Glomerular visceral epithelial cell (primary cell): ENCODE measurements at regions not wholly inside any gene's neighbourhood (a gene's known extent, or its start where the extent isn't known, plus 50 kb on each side); places are given as distances from the start of the nearest gene placed in this dataset.
"Not testable (repeated sequence)": the region's sequence is repeated elsewhere in the genome, so short reads cannot be mapped to it uniquely, and the experiment has no call there.

Experiments used
- DNase-seq: peaks from one replicate; pipeline ENCODE4 v3.0.0-alpha.2; 2016; ENCODE audit errors: extremely low spot score

DNA sequence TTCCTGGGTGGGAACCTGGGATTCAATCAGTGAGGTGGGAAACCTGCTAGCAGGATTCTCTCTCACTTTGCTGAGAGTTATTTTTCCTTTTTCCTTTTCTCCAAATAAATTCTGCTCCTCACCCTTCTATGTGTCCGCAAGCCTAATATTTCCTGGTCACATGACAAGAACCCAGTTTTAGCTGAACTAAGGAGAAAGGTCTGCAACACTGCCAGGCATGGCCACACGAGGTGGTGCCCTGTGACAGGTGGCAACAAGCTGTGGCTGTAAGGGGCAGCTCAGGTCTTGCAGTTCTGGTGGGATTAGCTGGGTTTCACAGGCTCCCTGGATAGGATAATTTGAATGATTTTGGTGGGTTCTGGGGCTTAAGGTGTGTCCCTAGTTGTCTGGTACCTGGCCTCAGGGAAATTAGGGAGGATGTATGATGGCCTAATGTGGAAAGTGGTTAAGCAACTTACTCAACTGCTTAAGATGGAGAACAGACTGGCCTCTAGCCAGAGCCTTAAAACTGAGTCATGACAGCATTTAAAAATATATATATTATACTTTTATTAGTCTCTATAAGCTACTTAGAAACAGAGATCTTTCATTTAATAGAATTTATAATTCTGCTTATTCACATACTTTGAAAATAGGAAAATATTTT is 215.0 kb downstream of the IL15 start:
- no peak for DNase-seq

- DNase-seq = peak; percentile 20
Observed at GRCh38 chr4:141853091-141853764, 216.8 kb downstream of the IL15 start.

DNA sequence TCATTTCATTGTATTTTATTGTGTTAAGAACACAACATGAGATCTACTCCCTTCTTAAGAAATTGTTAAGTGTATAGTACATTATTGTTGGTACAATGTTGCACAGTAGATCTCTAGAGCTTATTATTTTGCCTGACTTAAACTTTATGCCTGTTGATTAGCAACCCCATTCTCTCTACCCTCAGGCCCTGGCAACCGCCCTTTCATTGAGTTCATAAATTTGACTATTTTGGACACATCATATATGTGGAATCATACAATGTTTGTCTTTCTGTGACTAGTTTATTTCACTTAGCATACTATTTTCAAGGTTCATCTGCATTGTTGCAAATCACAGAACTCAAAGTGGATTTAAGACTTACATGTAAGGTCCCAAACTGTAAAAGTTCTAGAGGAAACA is 222.1 kb downstream of the IL15 start:
- no peak for DNase-seq

- DNase-seq = no peak
Observed at GRCh38 chr4:141860974-141861373, 224.6 kb downstream of the IL15 start.

DNA sequence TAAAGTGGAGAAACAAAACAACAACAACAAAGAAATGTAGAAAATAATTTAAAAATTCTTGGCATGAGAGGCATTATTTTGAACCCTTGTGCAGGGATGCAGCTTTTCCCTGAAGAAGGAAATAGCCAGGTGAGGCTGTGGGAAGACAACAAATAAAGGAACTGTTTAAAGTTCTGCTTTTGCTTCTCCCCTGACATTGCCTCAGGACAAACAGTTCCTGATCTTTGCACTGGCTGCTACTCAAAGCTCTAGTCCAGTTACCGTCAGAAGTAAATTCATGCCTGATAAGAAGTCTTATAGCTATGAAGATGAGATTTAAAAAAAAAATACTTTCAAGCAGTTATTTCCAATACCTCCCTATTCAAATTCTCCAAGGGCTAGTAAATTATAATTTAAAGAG is 233.8 kb downstream of the IL15 start:
- no peak for DNase-seq

- no peak for DNase-seq
Observed at GRCh38 chr4:141871086-141871770, 234.8 kb downstream of the IL15 start.

- not testable (repeated sequence) for DNase-seq
Observed at GRCh38 chr4:141882650-141883049, 246.3 kb downstream of the IL15 start.

DNA sequence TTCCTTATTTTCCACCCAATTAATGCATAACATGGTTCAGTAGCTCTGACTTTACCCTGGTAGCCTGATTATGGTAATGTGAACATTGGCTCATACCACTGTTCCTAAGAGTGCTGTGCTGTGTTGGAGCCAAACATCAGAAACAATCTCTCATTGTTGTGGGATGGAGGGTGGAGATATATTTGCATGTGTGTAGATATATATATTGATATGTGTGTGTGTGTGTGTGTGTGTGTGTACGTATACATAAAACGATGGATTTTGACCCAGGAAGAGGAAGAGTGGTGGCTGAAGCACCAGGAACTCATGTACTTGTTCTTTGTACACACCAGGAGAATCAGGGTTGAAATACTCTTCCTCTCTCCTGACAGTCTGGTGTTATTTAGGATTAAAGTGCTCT is 247.7 kb downstream of the IL15 start:
- no peak for DNase-seq

GRCh38 chr4:141885112-141885511 is 248.7 kb downstream of the IL15 start:
- DNase-seq = no peak

- no peak for DNase-seq
Observed at GRCh38 chr4:141890279-141890678, 253.9 kb downstream of the IL15 start.

- DNase-seq = no peak
Observed at GRCh38 chr4:141891260-141892120, 255.1 kb downstream of the IL15 start.

GRCh38 chr4:141896687-141897086 is 260.3 kb downstream of the IL15 start:
- DNase-seq = no peak

DNA sequence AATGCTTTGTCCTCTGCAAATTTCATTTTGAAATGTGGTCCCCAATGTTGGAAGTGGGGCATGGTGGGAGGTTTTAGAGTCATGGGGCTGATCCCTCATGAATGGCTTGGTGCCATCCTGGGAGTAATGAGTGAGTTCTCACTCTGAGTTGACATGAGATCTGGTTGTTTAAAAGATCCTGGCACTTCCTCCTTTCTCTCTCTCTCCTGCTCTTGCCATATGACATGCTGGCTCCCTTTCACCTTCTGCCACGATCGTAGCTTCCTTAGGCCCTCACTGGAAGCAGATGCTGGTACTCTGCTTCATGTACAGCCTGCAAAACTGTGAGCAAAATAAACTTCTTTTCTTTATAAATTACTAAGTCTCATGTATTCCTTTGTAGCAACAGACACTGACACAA is 262.0 kb downstream of the IL15 start:
- no peak for DNase-seq

- no peak for DNase-seq
Observed at GRCh38 chr4:141899103-141899502, 262.7 kb downstream of the IL15 start.

GRCh38 chr4:141899541-141899940 is 263.2 kb downstream of the IL15 start:
- DNase-seq = no peak

GRCh38 chr4:141900856-141901255 is 264.5 kb downstream of the IL15 start:
- DNase-seq = no peak

GRCh38 chr4:141905751-141906150 is 269.4 kb downstream of the IL15 start:
- peak; percentile 23 for DNase-seq

GRCh38 chr4:141909541-141909940 is 273.2 kb downstream of the IL15 start:
- no peak for DNase-seq

DNA sequence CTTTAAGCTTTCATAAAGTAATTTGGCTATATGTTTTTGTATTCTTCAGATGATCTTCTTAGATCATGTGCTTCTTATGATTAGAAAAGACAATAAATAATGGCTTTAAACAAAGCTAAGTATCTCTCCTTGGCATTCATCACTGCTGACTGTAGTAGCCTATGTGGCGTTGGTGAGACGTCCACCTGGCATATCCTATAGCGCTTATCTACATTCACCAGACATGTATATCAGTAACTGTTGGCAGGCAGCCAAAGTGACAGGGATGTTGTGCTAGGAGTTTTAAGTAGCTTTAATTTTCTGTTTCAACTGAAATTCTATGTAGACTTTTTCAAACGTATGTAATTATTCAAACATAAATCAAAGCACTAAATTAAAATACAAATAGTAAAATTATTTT is 276.4 kb downstream of the IL15 start:
- no peak for DNase-seq

GRCh38 chr4:141913928-141914327 is 277.5 kb downstream of the IL15 start:
- DNase-seq = no peak

DNA sequence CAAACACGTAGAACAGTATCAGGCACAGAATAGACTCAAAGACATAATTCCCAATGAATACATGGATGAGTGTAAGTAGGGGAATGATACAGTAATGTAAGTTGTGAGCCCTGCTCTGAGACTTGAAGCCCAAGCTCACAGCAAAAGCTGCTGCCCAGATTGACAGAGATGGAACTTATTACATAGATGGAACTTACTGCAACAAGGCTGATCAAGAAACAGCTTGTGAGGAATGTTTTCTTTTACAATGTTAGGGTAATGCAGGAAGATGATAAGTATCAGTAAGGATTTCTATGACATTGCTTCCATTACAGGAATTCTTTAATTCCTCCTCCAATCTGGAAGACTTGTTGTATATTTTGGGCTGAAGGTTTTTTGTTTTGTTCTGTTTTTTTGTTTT is 278.4 kb downstream of the IL15 start:
- no peak for DNase-seq

GRCh38 chr4:141919649-141920048 is 283.3 kb downstream of the IL15 start:
- peak; percentile 23 for DNase-seq
